GM23338 (cell line): ENCODE measurements at regions not wholly inside any gene's neighbourhood (a gene's known extent, or its start where the extent isn't known, plus 50 kb on each side); places are given as distances from the start of the nearest gene placed in this dataset.

ENCODE experiments used
- ATAC-seq: fragments of 200-7000 bp; cut with Tn5 transposase; 3 replicates; pipeline ENCODE4 v1.9.1; 2020
- DNase-seq: peaks from one replicate; pipeline ENCODE4 v3.0.0-alpha.2; 2015; ENCODE audit warnings: low spot score
- H2AFZ ChIP-seq: fragments of 200-600 bp; sonication (generic); 2 replicates; pipeline ENCODE4 v1.8.0; 2016; ENCODE audit warnings: antibody characterized with exemption, mild to moderate bottlenecking, moderate library complexity
- H3F3A ChIP-seq: fragments of 200-600 bp; sonication (generic); replicated peaks from 2 replicates; pipeline ENCODE4 v1.8.0; 2017; ENCODE audit warnings: antibody characterized with exemption, mixed run types, low read depth
- H3K27ac ChIP-seq: fragments of 200-600 bp; sonication (generic); 2 replicates; pipeline ENCODE4 v1.6.1; 2016; ENCODE audit warnings: low read depth
- H3K27me3 ChIP-seq: fragments of 200-600 bp; sonication (generic); 2 replicates; pipeline ENCODE4 v1.8.0; 2016; ENCODE audit warnings: mild to moderate bottlenecking, mixed run types, moderate library complexity; ENCODE audit not compliant: insufficient read depth
- H3K36me3 ChIP-seq: fragments of 200-600 bp; sonication (generic); 2 replicates; pipeline ENCODE4 v1.8.0; 2016; ENCODE audit warnings: mild to moderate bottlenecking; ENCODE audit not compliant: insufficient read depth
- H3K4me1 ChIP-seq: fragments of 200-600 bp; sonication (generic); 2 replicates; pipeline ENCODE4 v1.8.0; 2016; ENCODE audit warnings: mild to moderate bottlenecking, moderate library complexity; ENCODE audit not compliant: insufficient read depth
- H3K4me2 ChIP-seq: fragments of 200-600 bp; sonication (generic); 2 replicates; pipeline ENCODE4 v1.7.1; 2017; ENCODE audit warnings: mixed run types
- H3K4me3 ChIP-seq: fragments of 200-600 bp; sonication (generic); 2 replicates; pipeline ENCODE4 v1.6.1; 2016; ENCODE audit warnings: mixed run types
- H3K79me2 ChIP-seq: fragments of 200-600 bp; sonication (generic); replicated peaks from 2 replicates; pipeline ENCODE4 v1.8.0; 2017; ENCODE audit warnings: mild to moderate bottlenecking; ENCODE audit not compliant: insufficient read depth
- H3K9me2 ChIP-seq: fragments of 200-600 bp; sonication (generic); 2 replicates; pipeline ENCODE4 v1.8.0; 2017; ENCODE audit not compliant: insufficient read depth
- H4K20me1 ChIP-seq: fragments of 200-600 bp; sonication (generic); replicated peaks from 2 replicates; pipeline ENCODE4 v1.8.0; 2017; ENCODE audit warnings: mild to moderate bottlenecking; ENCODE audit not compliant: insufficient read depth
- H3K27ac Mint-ChIP-seq: 2 replicates; pipeline ENCODE4 v1.8.0; 2020; ENCODE audit warnings: inconsistent platforms, mild to moderate bottlenecking, moderate library complexity, mixed read lengths
- H3K27me3 Mint-ChIP-seq: 3 replicates; pipeline ENCODE4 v1.8.0; 2022; ENCODE audit warnings: low read depth, mild to moderate bottlenecking, moderate library complexity, mixed read lengths, inconsistent platforms; ENCODE audit not compliant: insufficient read depth, poor library complexity
- H3K36me3 Mint-ChIP-seq: 3 replicates; pipeline ENCODE4 v1.8.0; 2021; ENCODE audit warnings: low read depth, mild to moderate bottlenecking, inconsistent platforms, moderate library complexity, mixed read lengths
- H3K4me1 Mint-ChIP-seq: 3 replicates; pipeline ENCODE4 v1.8.0; 2020; ENCODE audit warnings: mild to moderate bottlenecking, inconsistent platforms, mixed read lengths
- H3K4me3 Mint-ChIP-seq: 3 replicates; pipeline ENCODE4 v1.8.0; 2021; ENCODE audit warnings: moderate library complexity, mild to moderate bottlenecking, inconsistent platforms, mixed read lengths
- H3K9me3 Mint-ChIP-seq: 3 replicates; pipeline ENCODE4 v1.8.0; 2020; ENCODE audit warnings: moderate library complexity, mild to moderate bottlenecking, inconsistent platforms, mixed read lengths
- CREB1 ChIP-seq: fragments of 250-450 bp; sonication (Bioruptor Pico); IDR thresholded peaks from 2 replicates; pipeline ENCODE4 v1.5.0; 2020; ENCODE audit warnings: low read depth, mild to moderate bottlenecking, moderate library complexity
- EZH2 ChIP-seq: fragments of 200-600 bp; sonication (generic); IDR thresholded peaks from one replicate; pipeline ENCODE4 v1.8.0; 2017; ENCODE audit warnings: antibody characterized with exemption, mild to moderate bottlenecking, low read depth; ENCODE audit not compliant: unreplicated experiment
- NANOG ChIP-seq: IDR thresholded peaks from 2 replicates; pipeline ENCODE4 v1.6.1; 2016; ENCODE audit warnings: antibody characterized with exemption, borderline replicate concordance
- STAT1 ChIP-seq: IDR thresholded peaks from one replicate; pipeline ENCODE4 v1.6.1; 2016; ENCODE audit warnings: antibody characterized with exemption; ENCODE audit not compliant: unreplicated experiment
- ZNF114 ChIP-seq: fragments of 250-450 bp; sonication (Bioruptor Pico); IDR thresholded peaks from 2 replicates; pipeline ENCODE4 v1.5.0; 2020; ENCODE audit warnings: mild to moderate bottlenecking, moderate library complexity
- TF ChIP-seq, protein P1 (sequence below): IDR thresholded peaks from one replicate; pipeline ENCODE4 v1.6.1; 2018; ENCODE audit warnings: antibody characterized with exemption; ENCODE audit not compliant: unreplicated experiment
- TF ChIP-seq, protein P2 (sequence below): fragments of 250-450 bp; sonication (Bioruptor Pico); IDR thresholded peaks from 2 replicates; pipeline ENCODE4 v1.5.0; 2020; ENCODE audit warnings: mild to moderate bottlenecking, moderate library complexity
- TF ChIP-seq, protein P3 (sequence below), 2 experiments: fragments of 200-600 bp in 1 of 2; sonication (generic) in 1 of 2; conservative IDR thresholded peaks; 2 replicates each; pipeline versions ENCODE4 v1.5.1 to v1.6.1; 2016 to 2017; ENCODE audit warnings: antibody characterized with exemption in 2 of 2, low read depth in 2 of 2, mild to moderate bottlenecking in 2 of 2, moderate library complexity in 1 of 2
- TF ChIP-seq, protein P4 (sequence below): IDR thresholded peaks from 2 replicates; pipeline ENCODE4 v1.6.1; 2016; ENCODE audit warnings: antibody characterized with exemption

DNA sequence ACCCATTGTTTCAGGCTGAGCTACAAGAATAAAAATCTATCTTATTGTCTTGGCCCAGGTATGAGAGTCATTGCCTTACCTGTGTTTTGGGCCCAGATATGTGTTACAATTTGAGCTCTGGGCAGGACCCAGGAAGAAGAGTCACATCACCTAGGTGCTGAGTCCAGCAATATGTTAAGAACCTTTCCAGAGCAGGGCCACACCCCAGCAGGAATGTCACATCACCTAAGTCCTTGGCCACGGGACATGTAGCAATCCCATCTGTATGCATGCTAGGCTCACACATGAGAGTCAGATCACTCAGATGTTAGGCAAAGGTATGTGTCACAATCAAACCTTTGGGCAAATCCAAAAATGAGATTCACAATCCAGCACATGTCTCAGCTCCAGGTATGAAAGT lies 2103.5 kb downstream of the TP53TG3F start (continued):
- TF ChIP-seq, protein P1, sequence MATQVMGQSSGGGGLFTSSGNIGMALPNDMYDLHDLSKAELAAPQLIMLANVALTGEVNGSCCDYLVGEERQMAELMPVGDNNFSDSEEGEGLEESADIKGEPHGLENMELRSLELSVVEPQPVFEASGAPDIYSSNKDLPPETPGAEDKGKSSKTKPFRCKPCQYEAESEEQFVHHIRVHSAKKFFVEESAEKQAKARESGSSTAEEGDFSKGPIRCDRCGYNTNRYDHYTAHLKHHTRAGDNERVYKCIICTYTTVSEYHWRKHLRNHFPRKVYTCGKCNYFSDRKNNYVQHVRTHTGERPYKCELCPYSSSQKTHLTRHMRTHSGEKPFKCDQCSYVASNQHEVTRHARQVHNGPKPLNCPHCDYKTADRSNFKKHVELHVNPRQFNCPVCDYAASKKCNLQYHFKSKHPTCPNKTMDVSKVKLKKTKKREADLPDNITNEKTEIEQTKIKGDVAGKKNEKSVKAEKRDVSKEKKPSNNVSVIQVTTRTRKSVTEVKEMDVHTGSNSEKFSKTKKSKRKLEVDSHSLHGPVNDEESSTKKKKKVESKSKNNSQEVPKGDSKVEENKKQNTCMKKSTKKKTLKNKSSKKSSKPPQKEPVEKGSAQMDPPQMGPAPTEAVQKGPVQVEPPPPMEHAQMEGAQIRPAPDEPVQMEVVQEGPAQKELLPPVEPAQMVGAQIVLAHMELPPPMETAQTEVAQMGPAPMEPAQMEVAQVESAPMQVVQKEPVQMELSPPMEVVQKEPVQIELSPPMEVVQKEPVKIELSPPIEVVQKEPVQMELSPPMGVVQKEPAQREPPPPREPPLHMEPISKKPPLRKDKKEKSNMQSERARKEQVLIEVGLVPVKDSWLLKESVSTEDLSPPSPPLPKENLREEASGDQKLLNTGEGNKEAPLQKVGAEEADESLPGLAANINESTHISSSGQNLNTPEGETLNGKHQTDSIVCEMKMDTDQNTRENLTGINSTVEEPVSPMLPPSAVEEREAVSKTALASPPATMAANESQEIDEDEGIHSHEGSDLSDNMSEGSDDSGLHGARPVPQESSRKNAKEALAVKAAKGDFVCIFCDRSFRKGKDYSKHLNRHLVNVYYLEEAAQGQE: no peak
- no peak for TF ChIP-seq STAT1
- TF ChIP-seq, protein P2, sequence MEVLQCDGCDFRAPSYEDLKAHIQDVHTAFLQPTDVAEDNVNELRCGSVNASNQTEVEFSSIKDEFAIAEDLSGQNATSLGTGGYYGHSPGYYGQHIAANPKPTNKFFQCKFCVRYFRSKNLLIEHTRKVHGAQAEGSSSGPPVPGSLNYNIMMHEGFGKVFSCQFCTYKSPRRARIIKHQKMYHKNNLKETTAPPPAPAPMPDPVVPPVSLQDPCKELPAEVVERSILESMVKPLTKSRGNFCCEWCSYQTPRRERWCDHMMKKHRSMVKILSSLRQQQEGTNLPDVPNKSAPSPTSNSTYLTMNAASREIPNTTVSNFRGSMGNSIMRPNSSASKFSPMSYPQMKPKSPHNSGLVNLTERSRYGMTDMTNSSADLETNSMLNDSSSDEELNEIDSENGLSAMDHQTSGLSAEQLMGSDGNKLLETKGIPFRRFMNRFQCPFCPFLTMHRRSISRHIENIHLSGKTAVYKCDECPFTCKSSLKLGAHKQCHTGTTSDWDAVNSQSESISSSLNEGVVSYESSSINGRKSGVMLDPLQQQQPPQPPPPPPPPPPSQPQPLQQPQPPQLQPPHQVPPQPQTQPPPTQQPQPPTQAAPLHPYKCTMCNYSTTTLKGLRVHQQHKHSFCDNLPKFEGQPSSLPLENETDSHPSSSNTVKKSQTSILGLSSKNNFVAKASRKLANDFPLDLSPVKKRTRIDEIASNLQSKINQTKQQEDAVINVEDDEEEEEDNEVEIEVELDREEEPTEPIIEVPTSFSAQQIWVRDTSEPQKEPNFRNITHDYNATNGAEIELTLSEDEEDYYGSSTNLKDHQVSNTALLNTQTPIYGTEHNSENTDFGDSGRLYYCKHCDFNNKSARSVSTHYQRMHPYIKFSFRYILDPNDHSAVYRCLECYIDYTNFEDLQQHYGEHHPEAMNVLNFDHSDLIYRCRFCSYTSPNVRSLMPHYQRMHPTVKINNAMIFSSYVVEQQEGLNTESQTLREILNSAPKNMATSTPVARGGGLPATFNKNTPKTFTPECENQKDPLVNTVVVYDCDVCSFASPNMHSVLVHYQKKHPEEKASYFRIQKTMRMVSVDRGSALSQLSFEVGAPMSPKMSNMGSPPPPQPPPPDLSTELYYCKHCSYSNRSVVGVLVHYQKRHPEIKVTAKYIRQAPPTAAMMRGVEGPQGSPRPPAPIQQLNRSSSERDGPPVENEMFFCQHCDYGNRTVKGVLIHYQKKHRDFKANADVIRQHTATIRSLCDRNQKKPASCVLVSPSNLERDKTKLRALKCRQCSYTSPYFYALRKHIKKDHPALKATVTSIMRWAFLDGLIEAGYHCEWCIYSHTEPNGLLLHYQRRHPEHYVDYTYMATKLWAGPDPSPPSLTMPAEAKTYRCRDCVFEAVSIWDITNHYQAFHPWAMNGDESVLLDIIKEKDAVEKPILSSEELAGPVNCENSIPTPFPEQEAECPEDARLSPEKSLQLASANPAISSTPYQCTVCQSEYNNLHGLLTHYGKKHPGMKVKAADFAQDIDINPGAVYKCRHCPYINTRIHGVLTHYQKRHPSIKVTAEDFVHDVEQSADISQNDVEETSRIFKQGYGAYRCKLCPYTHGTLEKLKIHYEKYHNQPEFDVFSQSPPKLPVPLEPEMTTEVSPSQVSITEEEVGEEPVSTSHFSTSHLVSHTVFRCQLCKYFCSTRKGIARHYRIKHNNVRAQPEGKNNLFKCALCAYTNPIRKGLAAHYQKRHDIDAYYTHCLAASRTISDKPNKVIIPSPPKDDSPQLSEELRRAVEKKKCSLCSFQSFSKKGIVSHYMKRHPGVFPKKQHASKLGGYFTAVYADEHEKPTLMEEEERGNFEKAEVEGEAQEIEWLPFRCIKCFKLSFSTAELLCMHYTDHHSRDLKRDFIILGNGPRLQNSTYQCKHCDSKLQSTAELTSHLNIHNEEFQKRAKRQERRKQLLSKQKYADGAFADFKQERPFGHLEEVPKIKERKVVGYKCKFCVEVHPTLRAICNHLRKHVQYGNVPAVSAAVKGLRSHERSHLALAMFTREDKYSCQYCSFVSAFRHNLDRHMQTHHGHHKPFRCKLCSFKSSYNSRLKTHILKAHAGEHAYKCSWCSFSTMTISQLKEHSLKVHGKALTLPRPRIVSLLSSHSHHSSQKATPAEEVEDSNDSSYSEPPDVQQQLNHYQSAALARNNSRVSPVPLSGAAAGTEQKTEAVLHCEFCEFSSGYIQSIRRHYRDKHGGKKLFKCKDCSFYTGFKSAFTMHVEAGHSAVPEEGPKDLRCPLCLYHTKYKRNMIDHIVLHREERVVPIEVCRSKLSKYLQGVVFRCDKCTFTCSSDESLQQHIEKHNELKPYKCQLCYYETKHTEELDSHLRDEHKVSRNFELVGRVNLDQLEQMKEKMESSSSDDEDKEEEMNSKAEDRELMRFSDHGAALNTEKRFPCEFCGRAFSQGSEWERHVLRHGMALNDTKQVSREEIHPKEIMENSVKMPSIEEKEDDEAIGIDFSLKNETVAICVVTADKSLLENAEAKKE: no peak
- TF ChIP-seq CREB1: no peak
- no peak for TF ChIP-seq ZNF114 (CRISPR knock-in tag)

DNA sequence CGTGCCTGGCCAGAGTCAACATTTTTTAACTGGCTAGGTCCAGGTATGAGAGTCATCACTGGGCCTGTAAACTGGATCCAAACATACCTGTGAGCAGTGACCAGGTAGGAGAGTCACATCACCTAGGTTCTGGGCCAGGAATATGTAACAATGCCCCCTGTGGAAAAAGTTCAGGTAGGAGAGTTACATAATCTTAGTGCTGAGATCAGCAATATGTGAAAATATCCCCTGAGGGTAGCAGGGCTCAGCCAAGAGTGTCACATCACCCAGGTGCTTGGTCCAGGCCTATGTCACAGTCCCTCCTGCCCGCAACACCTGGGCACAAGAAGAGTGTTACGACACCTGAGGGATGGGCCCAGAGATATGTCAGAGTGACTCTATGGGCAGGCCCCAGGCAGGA lies 2104.7 kb downstream of the TP53TG3F start:
- peak; percentile 1 for DNase-seq
- H3K4me2 ChIP-seq: no peak overlapping the region
- H3K9me2 ChIP-seq: no peaks in the 10 kb centered on the region
- Mint-ChIP-seq H3K27ac (no peak overlapping the region), H3K36me3 (peaks cover 33% of the 10 kb centered on the region), H3K4me1 (no peaks in the 10 kb centered on the region), H3K27me3 (no peaks in the 10 kb centered on the region), H3K4me3 (no peak overlapping the region), H3K9me3 (peaks cover 99% of the 10 kb centered on the region)
- H3K4me1 ChIP-seq: no peaks in the 10 kb centered on the region
- no peaks in the 10 kb centered on the region for H3K36me3 ChIP-seq
- H4K20me1 ChIP-seq: no peaks in the 10 kb centered on the region
- no peak overlapping the region for H2AFZ ChIP-seq
- no peak for ATAC-seq
- H3F3A ChIP-seq: no peaks in the 10 kb centered on the region
- H3K27ac ChIP-seq: no peak overlapping the region
- H3K27me3 ChIP-seq: no peaks in the 10 kb centered on the region
- no peaks in the 10 kb centered on the region for H3K79me2 ChIP-seq
- H3K4me3 ChIP-seq: no peak overlapping the region
- TF ChIP-seq, protein P3, sequence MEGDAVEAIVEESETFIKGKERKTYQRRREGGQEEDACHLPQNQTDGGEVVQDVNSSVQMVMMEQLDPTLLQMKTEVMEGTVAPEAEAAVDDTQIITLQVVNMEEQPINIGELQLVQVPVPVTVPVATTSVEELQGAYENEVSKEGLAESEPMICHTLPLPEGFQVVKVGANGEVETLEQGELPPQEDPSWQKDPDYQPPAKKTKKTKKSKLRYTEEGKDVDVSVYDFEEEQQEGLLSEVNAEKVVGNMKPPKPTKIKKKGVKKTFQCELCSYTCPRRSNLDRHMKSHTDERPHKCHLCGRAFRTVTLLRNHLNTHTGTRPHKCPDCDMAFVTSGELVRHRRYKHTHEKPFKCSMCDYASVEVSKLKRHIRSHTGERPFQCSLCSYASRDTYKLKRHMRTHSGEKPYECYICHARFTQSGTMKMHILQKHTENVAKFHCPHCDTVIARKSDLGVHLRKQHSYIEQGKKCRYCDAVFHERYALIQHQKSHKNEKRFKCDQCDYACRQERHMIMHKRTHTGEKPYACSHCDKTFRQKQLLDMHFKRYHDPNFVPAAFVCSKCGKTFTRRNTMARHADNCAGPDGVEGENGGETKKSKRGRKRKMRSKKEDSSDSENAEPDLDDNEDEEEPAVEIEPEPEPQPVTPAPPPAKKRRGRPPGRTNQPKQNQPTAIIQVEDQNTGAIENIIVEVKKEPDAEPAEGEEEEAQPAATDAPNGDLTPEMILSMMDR (conservative IDR thresholded peaks at IDR 0.05; ENCODE audit: low read depth in 2 of 2): no peak
- no peak for TF ChIP-seq NANOG
- no peak for TF ChIP-seq CREB1
- TF ChIP-seq EZH2: no peak
- TF ChIP-seq, protein P4, sequence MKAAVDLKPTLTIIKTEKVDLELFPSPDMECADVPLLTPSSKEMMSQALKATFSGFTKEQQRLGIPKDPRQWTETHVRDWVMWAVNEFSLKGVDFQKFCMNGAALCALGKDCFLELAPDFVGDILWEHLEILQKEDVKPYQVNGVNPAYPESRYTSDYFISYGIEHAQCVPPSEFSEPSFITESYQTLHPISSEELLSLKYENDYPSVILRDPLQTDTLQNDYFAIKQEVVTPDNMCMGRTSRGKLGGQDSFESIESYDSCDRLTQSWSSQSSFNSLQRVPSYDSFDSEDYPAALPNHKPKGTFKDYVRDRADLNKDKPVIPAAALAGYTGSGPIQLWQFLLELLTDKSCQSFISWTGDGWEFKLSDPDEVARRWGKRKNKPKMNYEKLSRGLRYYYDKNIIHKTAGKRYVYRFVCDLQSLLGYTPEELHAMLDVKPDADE: no peak
- TF ChIP-seq, protein P1: no peak
- no peak for TF ChIP-seq ZNF114 (CRISPR knock-in tag)
